HepG2 (cell line): ENCODE measurements at regions not wholly inside any gene's neighbourhood (a gene's known extent, or its start where the extent isn't known, plus 50 kb on each side); places are given as distances from the start of the nearest gene placed in this dataset.

Experiments
- ATAC-seq: fragments of 200-7000 bp; cut with Tn5 transposase; 3 replicates; pipeline ENCODE4 v1.9.1; 2020; ENCODE audit warnings: mild to moderate bottlenecking, moderate library complexity
- BruUV-seq: library from RNA; stranded (reverse); fragments of 400-500 nt; replicated peaks from 2 replicates; lab custom pipeline; 2021; lab: Mats Ljungman, UMichigan
- CTCF ChIA-PET: fragments of 300-600 bp; formaldehyde crosslinking; extraction: SDS; loops from one replicate; lab custom pipeline; 2021; ENCODE audit warnings: low total read pairs, inconsistent platforms, low intra/inter-chr PET ratio; lab: Yijun Ruan, JAX
- POLR2A ChIA-PET: fragments of 350-600 bp; sonication (Branson Sonifier 250); formaldehyde crosslinking; loops from one replicate; lab custom pipeline; 2020; ENCODE audit warnings: antibody characterized with exemption, inconsistent platforms; lab: Yijun Ruan, JAX
- DNase-seq: peaks from one replicate; pipeline ENCODE4 v3.0.0-alpha.2; 2015; ENCODE audit warnings: low spot score
- FAIRE-seq: peaks from 3 replicates; lab custom pipeline; 2011; peaks lifted over from hg19 to GRCh38; lab: Jason Lieb, UNC
- H2AFZ ChIP-seq: one replicate; pipeline ENCODE4 v1.6.1; 2011; ENCODE audit warnings: low read length, inconsistent platforms
- H3K27ac ChIP-seq: fragments of 300-600 bp; 3 replicates; pipeline ENCODE4 v1.8.0; 2011; ENCODE audit warnings: mixed run types, mild to moderate bottlenecking, mixed read lengths, low read length, inconsistent platforms; ENCODE audit not compliant: insufficient read depth; ENCODE audit errors: extremely low read length
- H3K27me3 ChIP-seq, 2 experiments: fragments of 200-600 bp in 1 of 2; 2 replicates in 1 of 2; 3 replicates in 1 of 2; pipeline versions ENCODE4 v1.6.0 to v1.8.0; 2011; ENCODE audit warnings: low read length in 2 of 2, mild to moderate bottlenecking in 2 of 2, moderate library complexity in 2 of 2, inconsistent platforms in 1 of 2; ENCODE audit not compliant: insufficient read depth in 2 of 2, control insufficient read depth in 1 of 2
- H3K36me3 ChIP-seq, 2 experiments: fragments of 200-600 bp in 1 of 2; replicated peaks in 1 of 2; 2 replicates in 1 of 2; 3 replicates in 1 of 2; pipeline versions ENCODE4 v1.5.1 to v1.8.0; 2011; ENCODE audit warnings: low read length in 2 of 2, inconsistent platforms in 1 of 2; ENCODE audit not compliant: insufficient read depth in 2 of 2, control insufficient read depth in 1 of 2
- H3K4me1 ChIP-seq: 2 replicates; pipeline ENCODE4 v1.5.1; 2012; ENCODE audit warnings: low read length, inconsistent platforms; ENCODE audit not compliant: insufficient read depth
- H3K4me2 ChIP-seq: 2 replicates; pipeline ENCODE4 v1.6.0; 2011; ENCODE audit warnings: low read depth, low read length, inconsistent platforms
- H3K4me3 ChIP-seq, 3 experiments: fragments of 200-600 bp in 1 of 3; sonication (generic), shearing (Covaris generic) in 1 of 3; replicated peaks in 1 of 3; 2 replicates each; pipeline ENCODE4 v1.5.1; 2011 to 2016; ENCODE audit warnings: low read length in 3 of 3, inconsistent platforms in 2 of 3, low read depth in 2 of 3, mild to moderate bottlenecking in 2 of 3, control low read depth in 1 of 3, mixed read lengths in 1 of 3; ENCODE audit not compliant: insufficient read depth in 1 of 3
- H3K79me2 ChIP-seq: one replicate; pipeline ENCODE4 v1.6.1; 2011; ENCODE audit warnings: low read length, inconsistent platforms; ENCODE audit not compliant: insufficient read depth
- H3K9ac ChIP-seq: 2 replicates; pipeline ENCODE4 v1.6.0; 2011; ENCODE audit warnings: mild to moderate bottlenecking, low read depth, low read length, inconsistent platforms; ENCODE audit not compliant: insufficient read depth
- H3K9me3 ChIP-seq: 2 replicates; pipeline ENCODE4 v1.5.1; 2012; ENCODE audit warnings: mild to moderate bottlenecking, low read length
- H4K20me1 ChIP-seq: 2 replicates; pipeline ENCODE4 v1.6.0; 2011; ENCODE audit warnings: inconsistent platforms, mild to moderate bottlenecking, low read length, moderate library complexity; ENCODE audit not compliant: insufficient read depth
- EED ChIP-seq: sonication (generic); formaldehyde crosslinking; IDR thresholded peaks from 2 replicates; pipeline ENCODE4 v1.5.0; 2020; ENCODE audit warnings: mild to moderate bottlenecking, missing genetic modification reagents
- ELF3 ChIP-seq: IDR thresholded peaks from 2 replicates; pipeline ENCODE4 v1.6.1; 2016; ENCODE audit warnings: missing genetic modification reagents, missing compliant biosample characterization
- GATAD2A ChIP-seq: IDR thresholded peaks from 2 replicates; pipeline ENCODE4 v1.6.1; 2016
- HNF4A ChIP-seq: sonication (generic); formaldehyde crosslinking; IDR thresholded peaks from 2 replicates; pipeline ENCODE4 v1.4.0; 2020; ENCODE audit warnings: missing genetic modification reagents
- JDP2 ChIP-seq: sonication (generic); formaldehyde crosslinking; IDR thresholded peaks from 2 replicates; pipeline ENCODE4 v1.8.1; 2022; ENCODE audit warnings: missing genetic modification reagents, borderline replicate concordance
- RARA ChIP-seq: IDR thresholded peaks from 2 replicates; pipeline ENCODE4 v1.6.1; 2016; ENCODE audit warnings: missing genetic modification reagents, missing compliant biosample characterization
- SALL1 ChIP-seq: sonication (generic); formaldehyde crosslinking; IDR thresholded peaks from 2 replicates; pipeline ENCODE4 v1.8.0; 2022; ENCODE audit warnings: mild to moderate bottlenecking, missing genetic modification reagents
- SRSF4 ChIP-seq: fragments of 200-400 bp; formaldehyde crosslinking; IDR thresholded peaks from one replicate; pipeline ENCODE4 v1.6.1; 2018; ENCODE audit warnings: mild to moderate bottlenecking, low read depth, low read length, moderate library complexity; ENCODE audit not compliant: poor library complexity, severe bottlenecking
- STAG1 ChIP-seq: sonication (generic); formaldehyde crosslinking; IDR thresholded peaks from 2 replicates; pipeline ENCODE4 v1.4.0; 2020; ENCODE audit warnings: missing genetic modification reagents
- TFDP1 ChIP-seq: IDR thresholded peaks from 2 replicates; pipeline ENCODE4 v1.6.1; 2016; ENCODE audit warnings: missing compliant biosample characterization, missing genetic modification reagents, borderline replicate concordance
- ZBTB21 ChIP-seq: sonication (generic); formaldehyde crosslinking; IDR thresholded peaks from 2 replicates; pipeline ENCODE4 v1.4.0; 2020; ENCODE audit warnings: missing genetic modification reagents
- ZBTB38 ChIP-seq: sonication (generic); formaldehyde crosslinking; IDR thresholded peaks from 2 replicates; pipeline ENCODE4 v1.5.1; 2020; ENCODE audit warnings: mild to moderate bottlenecking, missing genetic modification reagents
- ZFP36L1 ChIP-seq: sonication (generic); formaldehyde crosslinking; IDR thresholded peaks from 2 replicates; pipeline ENCODE4 v1.8.0; 2022; ENCODE audit warnings: mild to moderate bottlenecking, missing genetic modification reagents, moderate library complexity
- ZMYM4 ChIP-seq: sonication (generic); formaldehyde crosslinking; IDR thresholded peaks from 2 replicates; pipeline ENCODE4 v1.8.1; 2023; ENCODE audit warnings: mild to moderate bottlenecking, missing genetic modification reagents
- ZNF383 ChIP-seq: sonication (generic); formaldehyde crosslinking; IDR thresholded peaks from 2 replicates; pipeline ENCODE4 v1.4.0; 2020; ENCODE audit warnings: missing genetic modification reagents, mild to moderate bottlenecking, borderline replicate concordance
- ZNF501 ChIP-seq: sonication (generic); formaldehyde crosslinking; IDR thresholded peaks from 2 replicates; pipeline ENCODE4 v1.5.1; 2020; ENCODE audit warnings: mild to moderate bottlenecking, moderate library complexity, missing genetic modification reagents
- WGBS: methylation state at CpG from one replicate; pipeline ENCODE4 v1.1.6; 2017; ENCODE audit warnings: low lambda C conversion rate; 5-methylcytosine and 5-hydroxymethylcytosine counted together
- in situ Hi-C: cut with HindIII; loops from 2 replicates; pipeline ENCODE4 v1.10.0; 2017; ENCODE audit warnings: low pct_unique_long_range_greater_than_20kb; ENCODE audit not compliant: extremely low pct_ligation_motif_present
- intact Hi-C: fragments of 100-400 bp; cut with micrococcal nuclease; formaldehyde crosslinking; loops from one replicate; pipeline ENCODE4 v1.10.0; 2022; ENCODE audit not compliant: unreplicated experiment
- TF ChIP-seq, protein P1 (sequence below): sonication (generic); formaldehyde crosslinking; IDR thresholded peaks from 2 replicates; pipeline ENCODE4 v1.4.0; 2020; ENCODE audit warnings: missing genetic modification reagents
- TF ChIP-seq, protein P2 (sequence below): sonication (generic); formaldehyde crosslinking; IDR thresholded peaks from 2 replicates; pipeline ENCODE4; 2020; ENCODE audit warnings: missing genetic modification reagents, mild to moderate bottlenecking, borderline replicate concordance

DNA sequence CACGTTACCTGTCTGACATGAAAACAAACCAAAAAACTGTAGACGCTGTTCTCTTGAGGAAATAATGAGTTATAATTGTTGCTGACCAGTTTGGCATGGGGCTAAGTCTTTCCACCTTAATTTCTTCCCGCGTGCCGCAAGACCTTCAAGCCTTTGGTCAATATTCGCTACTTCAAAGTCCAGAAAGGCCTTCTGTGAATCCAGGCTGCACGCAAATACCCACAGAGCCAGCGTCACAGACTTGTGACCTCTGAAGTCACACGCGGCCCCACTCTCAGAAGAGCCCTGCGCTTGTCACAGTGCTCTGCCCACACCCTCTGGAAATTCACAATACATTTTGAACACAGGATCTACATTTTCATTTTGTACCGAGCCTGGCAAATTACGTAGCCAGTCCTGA, 275.2 kb downstream of the SHQ1 start (continued):
- peak; percentile 23 for TF ChIP-seq HNF4A (CRISPR knock-in tag)
- no peak for TF ChIP-seq SRSF4
- 0 out of 2 replicates have a peak, but pooled peaks have one; percentile 21 for TF ChIP-seq ELF3 (CRISPR knock-in tag)
- no peak for TF ChIP-seq ZFP36L1 (CRISPR knock-in tag)
- TF ChIP-seq, protein P1, sequence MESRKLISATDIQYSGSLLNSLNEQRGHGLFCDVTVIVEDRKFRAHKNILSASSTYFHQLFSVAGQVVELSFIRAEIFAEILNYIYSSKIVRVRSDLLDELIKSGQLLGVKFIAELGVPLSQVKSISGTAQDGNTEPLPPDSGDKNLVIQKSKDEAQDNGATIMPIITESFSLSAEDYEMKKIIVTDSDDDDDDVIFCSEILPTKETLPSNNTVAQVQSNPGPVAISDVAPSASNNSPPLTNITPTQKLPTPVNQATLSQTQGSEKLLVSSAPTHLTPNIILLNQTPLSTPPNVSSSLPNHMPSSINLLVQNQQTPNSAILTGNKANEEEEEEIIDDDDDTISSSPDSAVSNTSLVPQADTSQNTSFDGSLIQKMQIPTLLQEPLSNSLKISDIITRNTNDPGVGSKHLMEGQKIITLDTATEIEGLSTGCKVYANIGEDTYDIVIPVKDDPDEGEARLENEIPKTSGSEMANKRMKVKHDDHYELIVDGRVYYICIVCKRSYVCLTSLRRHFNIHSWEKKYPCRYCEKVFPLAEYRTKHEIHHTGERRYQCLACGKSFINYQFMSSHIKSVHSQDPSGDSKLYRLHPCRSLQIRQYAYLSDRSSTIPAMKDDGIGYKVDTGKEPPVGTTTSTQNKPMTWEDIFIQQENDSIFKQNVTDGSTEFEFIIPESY (CRISPR knock-in tag) = peak; percentile 76
- peak; percentile 24; the same call in 1 of the 2 replicates for TF ChIP-seq SALL1 (CRISPR knock-in tag)
- TF ChIP-seq ZBTB21 (CRISPR knock-in tag) = 0 out of 2 replicates have a peak, but pooled peaks have one; percentile 57
- peak; percentile 49; the same call in 1 of the 2 replicates for TF ChIP-seq ZNF501 (CRISPR knock-in tag)
- TF ChIP-seq GATAD2A (CRISPR knock-in tag) = 0 out of 2 replicates have a peak, but pooled peaks have one; percentile 30
- peak; percentile 33; the same call in 1 of the 2 replicates for TF ChIP-seq ZMYM4 (CRISPR knock-in tag)

- Histone ChIP-seq H4K20me1 (no peaks in the 10 kb centered on the region), H3K4me3 (peak overlapping the region in 1 of 3 experiments; percentile 73; a peak in 1 of 6 replicates), H3K4me2 (peak overlapping the region; percentile 96), H3K9me3 (no peaks in the 10 kb centered on the region), H3K27me3 (no peaks in the 10 kb centered on the region), H3K4me1 (peaks cover 92% of the 10 kb centered on the region), H2AFZ (no peak overlapping the region), H3K36me3 (no peaks in the 10 kb centered on the region), H3K27ac (peak overlapping the region; percentile 89), H3K9ac (peak overlapping the region; percentile 72), H3K79me2 (no peaks in the 10 kb centered on the region)
- in situ Hi-C loops (no loop called here), intact Hi-C loops (no loop called here)
- ChIA-PET CTCF (no interaction called here), POLR2A (no interaction called here)
- WGBS = 84% methylated on average over 19 of the region's 19 CpGs
- ATAC-seq = no peak
- no peak for DNase-seq
- FAIRE-seq = no peak
- BruUV-seq = no TSS peak
- TF ChIP-seq ZBTB38 (CRISPR knock-in tag) = peak; percentile 99
- no peak for TF ChIP-seq JDP2 (CRISPR knock-in tag)
- TF ChIP-seq ZNF383 (CRISPR knock-in tag) = no peak
- TF ChIP-seq RARA (CRISPR knock-in tag) = no peak
- no peak for TF ChIP-seq EED (CRISPR knock-in tag)
- no peak for TF ChIP-seq TFDP1 (CRISPR knock-in tag)
- TF ChIP-seq, protein P2, sequence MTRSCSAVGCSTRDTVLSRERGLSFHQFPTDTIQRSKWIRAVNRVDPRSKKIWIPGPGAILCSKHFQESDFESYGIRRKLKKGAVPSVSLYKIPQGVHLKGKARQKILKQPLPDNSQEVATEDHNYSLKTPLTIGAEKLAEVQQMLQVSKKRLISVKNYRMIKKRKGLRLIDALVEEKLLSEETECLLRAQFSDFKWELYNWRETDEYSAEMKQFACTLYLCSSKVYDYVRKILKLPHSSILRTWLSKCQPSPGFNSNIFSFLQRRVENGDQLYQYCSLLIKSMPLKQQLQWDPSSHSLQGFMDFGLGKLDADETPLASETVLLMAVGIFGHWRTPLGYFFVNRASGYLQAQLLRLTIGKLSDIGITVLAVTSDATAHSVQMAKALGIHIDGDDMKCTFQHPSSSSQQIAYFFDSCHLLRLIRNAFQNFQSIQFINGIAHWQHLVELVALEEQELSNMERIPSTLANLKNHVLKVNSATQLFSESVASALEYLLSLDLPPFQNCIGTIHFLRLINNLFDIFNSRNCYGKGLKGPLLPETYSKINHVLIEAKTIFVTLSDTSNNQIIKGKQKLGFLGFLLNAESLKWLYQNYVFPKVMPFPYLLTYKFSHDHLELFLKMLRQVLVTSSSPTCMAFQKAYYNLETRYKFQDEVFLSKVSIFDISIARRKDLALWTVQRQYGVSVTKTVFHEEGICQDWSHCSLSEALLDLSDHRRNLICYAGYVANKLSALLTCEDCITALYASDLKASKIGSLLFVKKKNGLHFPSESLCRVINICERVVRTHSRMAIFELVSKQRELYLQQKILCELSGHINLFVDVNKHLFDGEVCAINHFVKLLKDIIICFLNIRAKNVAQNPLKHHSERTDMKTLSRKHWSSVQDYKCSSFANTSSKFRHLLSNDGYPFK (CRISPR knock-in tag) = 0 out of 2 replicates have a peak, but pooled peaks have one; percentile 27
- TF ChIP-seq STAG1 (CRISPR knock-in tag) = 0 out of 2 replicates have a peak, but pooled peaks have one; percentile 16
Observed at GRCh38 chr3:72572489-72573007, 275.7 kb downstream of the SHQ1 start.
